Renal pelvis (tissue), 1 donor: ENCODE measurements at regions not wholly inside any gene's neighbourhood (a gene's known extent, or its start where the extent isn't known, plus 50 kb on each side); places are given as distances from the start of the nearest gene placed in this dataset.

Experiments used
- DNase-seq: peaks from one replicate; pipeline ENCODE4 v3.0.0-alpha.2; 2013

DNA sequence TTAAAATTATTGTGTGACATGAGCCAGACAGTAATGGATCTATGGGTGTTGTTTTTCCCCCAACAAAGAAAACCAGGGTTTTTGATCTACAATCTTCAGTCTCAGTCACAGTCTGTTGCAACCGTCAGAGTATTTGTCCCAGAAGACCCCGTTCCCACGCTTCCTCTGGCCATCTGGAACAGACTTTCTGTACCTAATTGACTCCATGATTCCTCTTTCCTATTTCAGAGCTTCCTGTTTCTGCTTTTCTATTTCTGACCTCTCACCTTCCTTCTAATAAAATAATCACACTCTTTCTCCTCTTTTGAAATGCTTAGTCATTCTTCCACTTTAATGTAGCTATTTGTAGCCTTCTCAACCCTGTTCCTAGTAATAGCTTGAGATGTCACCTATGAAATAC lies 1044.8 kb downstream of the DTWD2 start:
- DNase-seq, result no peak

DNA sequence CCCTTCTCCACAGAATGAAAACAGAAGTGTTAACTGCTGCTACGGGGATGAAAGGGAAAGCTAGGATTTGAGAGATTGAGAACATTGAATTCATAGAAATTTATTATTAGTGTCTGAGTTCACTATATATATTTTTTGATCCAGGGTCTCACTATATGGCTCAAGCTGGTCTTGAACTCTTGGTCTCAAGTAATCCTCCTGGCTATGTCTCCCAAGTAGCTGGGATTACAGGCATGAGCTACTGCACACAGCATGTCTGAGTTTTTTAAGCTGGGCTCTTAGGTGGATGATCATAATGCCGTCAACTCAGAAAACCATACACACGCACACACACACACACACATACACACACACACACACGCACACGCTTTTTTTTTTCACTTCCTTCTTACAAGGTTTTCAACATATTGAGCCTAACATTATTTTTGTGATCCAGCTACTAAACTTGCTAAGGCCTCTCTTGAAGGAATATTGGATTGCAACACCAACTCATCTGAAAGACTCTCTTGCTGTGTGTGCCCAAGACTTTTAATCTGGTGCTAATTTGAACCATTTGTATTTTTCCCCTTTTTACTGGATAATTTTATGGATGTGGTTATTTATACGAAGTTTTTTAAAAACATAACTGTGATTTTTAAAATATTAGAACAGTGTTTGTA lies 1045.4 kb downstream of the DTWD2 start:
- DNase-seq, result no peak

DNA sequence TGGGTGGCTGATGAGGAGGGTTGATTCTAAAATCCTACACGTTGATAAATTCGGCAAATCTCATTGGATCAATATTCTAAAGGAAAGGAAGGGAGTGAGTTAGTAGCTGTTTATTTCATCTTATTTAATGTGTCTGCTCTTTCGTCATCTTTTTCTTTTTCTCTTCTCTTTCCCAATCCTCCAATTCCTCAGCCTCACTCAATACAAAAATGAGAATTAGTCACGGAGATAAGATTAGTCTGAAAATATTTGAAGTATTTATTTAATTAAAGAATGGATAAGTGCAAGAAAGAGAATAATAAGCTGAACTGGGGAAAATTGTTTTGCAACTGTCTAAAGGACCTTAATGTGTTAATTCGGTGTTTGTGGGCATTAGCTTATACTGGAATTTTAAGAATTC lies 1095.1 kb downstream of the DTWD2 start:
- DNase-seq, result no peak

DNA sequence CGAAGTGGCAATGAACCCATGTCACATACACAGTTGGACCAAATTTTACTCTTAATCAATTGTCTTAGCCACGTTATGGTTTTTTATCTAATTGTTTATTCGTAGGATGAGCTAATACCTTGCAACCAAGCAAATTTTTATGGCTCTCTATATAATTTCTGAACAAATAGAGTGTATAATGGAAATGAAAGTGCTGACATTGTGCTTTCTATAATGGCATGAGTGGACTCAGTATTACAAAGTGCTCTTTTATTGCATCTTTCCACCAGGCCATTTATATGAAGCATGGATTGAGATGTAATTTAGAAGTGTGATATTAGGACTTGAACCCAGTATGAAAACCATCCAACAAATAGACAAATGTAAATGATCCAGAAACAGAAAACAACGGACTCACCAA lies 1096.0 kb downstream of the DTWD2 start:
- DNase-seq, result no peak

DNA sequence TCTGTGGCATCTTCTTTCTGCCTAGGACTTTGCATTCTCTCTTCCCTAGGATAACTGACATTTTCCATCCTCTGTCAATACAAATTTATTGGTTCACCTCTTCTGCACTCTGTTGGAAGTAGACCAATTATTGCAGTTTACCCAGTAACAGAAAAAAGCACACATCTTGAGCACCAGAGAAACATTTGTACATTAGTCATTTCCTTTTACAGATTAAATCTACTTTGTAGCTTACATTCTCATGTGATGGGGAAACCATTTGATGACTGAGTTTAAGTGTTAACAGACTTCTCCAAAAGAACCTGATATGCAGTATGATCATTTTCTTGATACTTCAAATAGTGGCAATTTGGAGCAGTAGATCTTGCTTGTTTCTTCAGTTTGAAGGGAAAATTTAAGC lies 1098.8 kb downstream of the DTWD2 start:
- no peak for DNase-seq

DNA sequence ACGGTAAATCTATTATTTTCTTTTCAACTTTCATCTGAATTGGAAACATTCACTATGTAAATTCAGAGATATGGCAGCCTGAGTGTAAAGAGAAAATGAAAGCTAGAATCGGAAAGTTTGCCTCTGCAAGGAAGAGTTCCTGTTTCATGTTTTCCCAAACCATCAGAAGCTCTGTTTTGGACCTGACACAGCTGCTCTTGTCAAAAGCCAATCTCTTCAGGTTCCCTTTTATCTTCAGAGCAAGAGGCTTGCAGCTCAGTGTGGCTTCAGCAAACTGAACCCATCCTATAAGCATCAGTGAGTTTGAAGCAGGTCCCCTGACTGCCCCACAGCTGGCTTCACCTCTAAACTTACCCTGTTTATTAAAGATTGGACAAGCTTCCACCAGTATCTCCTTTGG lies 1099.7 kb downstream of the DTWD2 start:
- DNase-seq, result no peak

DNA sequence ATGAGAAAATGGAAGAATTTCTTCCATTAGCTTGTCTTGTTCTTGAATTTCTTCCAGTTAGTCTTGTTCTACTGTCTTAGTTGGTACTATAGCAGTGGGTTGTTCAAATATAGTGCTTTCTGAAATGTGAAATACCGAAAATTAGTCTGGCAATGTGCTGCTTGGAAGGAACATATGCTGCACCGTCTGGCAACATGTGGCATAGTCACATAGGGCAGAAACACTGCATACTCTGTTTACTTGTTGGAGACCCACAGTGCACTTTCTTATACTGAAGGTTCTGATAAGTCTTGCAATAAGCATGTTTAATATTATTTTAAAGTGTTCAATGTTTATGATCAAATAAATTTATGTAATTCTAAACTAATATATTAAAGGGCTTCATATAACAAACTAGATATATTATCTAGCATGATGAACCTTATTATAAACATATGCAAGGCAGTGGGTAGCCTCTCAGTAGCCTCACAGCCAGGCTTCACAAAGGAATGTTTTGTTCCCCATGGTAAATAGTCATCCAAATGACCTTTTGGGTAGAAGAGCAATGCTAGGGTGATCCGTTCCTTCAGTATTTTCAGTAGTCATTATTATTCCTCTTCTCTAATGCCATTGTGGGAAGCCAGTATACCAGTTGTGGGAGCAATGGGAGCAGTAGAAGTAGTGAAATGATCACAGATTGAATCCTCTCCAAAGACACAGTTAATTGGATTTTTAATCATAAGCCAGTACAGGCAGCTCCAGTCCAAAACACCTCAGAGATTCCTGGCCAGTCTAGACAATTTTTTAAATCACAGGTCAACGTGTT lies 1106.7 kb downstream of the DTWD2 start:
- no peak for DNase-seq

DNA sequence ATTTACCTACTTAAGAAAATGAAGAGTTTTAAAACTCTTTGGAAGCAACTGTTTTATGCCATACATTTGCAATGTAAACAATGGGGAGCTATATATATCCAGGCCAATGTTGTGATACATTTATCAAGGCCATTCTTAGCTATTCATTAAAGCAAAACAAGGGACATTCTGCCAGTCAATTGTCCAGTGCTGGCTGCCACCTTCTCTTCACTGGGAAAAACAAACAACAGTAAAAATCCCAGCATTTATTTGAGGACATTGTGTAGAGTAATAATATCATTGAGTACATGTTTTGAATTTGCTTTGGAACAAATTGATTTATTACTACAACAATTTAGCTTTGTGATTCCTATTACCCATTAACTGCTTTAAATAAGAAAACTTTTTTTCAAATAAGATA lies 1107.4 kb downstream of the DTWD2 start:
- DNase-seq, result no peak

DNA sequence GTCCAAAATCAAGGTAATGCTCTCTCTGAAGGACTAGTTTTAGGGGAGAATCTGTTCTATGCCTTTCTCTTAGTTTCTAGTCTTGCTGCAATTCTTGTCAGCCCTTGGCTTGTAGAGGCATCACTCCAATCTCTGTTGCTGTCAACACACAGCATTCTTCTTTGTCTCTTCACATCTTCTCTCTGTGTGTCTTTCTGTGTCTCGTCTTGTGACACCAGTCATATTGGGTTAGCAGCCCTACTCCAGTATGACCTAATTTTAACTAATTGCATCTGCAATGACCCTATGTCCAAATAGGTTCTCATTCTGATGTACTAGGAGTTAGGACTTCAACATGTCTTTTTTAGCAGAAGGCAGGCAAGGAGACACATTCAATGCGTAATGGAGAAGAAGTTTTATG lies 1110.6 kb downstream of the DTWD2 start:
- no peak for DNase-seq

DNA sequence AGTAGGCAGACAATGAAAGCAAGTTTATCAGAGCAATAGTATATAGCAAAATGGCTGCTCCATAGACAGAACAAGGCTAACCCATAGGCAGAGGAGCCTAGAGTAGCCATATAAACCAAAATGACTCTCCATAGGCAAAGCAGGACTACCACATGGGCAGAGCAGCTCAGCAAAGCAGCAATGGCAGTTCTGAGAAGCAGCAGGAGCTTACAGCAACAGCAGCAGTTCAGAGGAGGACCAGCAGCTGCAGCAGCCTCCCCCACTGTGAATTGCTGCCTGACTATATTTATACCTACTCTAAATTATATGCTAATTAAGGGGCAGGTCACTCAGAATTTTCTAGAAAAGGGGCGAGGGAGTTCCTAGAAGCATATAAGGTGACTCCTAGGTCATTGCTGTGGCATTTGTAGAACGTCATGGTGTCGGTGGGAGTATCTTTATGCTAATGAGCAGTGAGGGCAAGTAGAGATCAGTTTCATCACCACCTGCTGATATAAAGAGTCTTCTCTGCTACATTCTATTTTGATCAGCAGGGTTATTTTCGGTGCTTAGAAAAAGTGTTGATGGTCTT lies 1115.5 kb downstream of the DTWD2 start:
- no peak for DNase-seq

DNA sequence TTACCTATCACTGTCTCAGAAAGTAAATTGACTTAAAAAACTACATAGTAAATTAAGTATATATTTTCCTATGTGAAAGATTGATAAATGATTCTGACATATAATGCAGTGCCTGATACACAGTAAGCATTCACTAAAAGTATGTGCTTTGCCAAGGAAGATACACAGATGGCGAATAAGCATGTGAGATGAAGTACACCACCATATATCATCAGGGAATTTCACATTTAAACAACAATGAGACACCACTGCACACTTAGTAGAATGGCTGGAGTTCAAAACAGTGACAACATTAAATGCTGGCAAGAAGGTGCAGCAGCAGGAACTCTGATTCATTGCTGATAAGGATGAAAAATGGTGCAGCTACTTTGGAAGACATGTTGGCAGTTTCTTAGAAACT lies 1118.8 kb downstream of the DTWD2 start:
- DNase-seq, result no peak

DNA sequence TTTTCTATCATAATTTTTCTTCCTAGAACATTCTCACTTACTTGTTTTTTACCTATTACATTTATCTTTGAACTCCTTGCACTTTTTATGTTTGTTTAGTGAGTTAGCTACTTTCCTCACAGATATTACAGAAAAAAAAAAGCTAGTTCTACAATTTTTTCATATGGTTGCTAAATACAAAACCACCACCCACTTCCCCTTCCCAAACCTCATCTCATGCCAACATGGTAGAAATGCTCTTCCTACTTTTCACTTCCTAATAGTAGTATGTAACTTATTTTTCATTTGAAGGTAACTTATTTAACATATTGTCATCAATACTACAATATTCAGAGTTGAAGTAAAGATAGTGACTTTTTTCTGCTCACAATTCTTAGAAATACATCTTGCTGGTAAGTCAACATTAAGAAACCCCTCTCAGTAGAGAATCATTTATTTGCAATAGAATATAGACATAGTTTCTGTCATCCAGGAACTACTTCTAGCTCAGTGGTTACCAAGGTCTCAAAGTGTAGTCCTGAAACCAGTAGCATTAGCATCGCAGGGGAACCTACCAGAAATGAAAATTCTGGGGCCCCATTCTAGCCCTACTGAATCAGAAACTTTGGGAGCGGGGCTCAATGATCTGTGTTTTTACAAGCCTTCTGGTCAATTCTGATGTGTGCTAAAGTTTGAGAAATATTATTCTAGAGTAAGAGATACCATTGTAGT lies 1124.6 kb downstream of the DTWD2 start:
- no peak for DNase-seq

DNA sequence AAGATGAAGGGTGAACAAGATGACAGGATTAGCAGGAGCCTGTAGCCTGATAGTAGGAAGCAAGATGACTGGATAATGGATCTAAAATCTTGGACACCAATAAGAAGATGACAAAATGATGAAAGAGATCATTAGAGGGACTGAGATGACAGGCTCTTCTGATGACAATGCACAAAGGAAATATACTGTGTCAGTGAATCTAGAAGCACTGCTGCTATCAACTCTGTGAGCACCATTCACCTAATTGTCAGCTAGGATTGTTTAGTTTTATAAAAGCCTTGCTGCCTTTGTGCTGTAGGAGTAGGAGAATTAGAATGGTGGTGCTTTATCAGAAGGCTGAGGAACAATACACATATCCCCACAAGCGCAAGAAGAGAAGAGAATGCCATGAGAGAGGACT lies 1127.8 kb downstream of the DTWD2 start:
- no peak for DNase-seq

DNA sequence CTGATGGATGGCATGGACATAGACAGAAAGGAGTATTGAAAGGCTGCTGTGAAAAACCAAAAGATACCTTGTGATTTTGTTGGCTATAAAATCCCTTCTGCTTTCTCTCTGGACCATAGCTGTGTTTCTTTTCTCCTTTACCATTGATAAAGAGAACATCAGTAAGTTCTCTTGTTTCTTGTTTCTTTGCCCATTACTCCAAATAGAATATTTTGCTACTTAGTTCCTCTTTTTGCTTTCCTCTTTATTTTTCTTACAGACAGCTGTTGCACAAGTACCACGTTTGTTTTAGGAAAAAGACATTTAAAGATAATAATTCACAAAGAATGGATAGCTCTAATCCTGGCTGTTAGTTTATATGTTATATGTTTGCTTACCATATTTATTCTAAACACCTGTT lies 1129.2 kb downstream of the DTWD2 start:
- no peak for DNase-seq

DNA sequence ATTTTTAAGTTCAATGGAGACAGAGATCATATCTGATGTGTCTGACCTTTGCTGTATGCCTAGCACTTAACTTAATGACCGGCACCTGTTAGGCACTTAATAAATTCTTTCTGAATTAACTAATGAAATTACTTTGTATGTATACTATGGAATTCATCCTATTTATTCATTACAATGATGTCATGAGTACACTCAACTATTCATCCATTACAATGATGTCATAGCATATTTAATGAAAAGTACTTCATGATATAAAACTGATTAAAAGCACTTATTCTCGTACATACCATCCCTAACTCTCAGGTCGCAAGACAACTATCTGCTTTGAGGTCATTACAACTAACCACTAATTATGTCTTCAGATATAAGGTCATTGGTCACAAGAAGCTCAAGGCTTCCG lies 1131.6 kb downstream of the DTWD2 start:
- no peak for DNase-seq

DNA sequence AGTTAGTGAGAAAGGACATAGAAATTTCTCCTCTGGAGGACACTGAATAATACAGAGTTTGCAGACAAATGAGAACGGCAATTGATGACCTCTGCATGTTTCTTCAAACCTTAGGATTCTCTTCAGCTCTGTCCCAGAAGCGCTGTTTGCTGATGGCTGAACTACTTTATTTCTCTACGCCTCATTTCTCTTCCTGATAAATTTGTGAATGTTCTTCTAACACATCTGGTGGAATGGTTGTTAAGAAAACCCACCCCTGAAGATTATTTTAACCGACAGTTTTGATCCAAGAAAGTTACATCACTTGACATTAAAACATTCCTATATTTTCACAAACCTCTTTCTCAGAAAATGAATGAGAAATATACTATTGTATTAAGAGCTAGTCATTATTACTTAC lies 1150.6 kb downstream of the DTWD2 start:
- DNase-seq, result no peak

DNA sequence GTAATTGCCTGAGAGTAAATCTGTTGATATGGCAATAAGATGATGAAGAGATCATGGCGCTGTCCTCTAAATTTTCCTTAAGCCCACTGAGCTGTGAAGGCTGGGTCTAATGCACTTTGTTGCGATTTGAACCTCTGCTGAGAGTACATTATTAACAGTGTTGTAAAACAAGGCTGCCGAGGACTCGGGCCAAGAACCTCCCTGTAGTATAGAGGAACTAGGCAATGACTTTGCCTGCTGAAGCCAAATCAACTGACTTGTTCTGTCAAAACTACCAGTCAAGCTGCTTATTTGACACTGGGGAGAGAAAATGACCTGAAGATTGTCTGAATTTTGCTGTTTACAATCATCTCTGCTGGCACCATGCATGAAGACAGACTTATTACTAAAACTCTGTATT lies 1154.7 kb downstream of the DTWD2 start:
- no peak for DNase-seq

DNA sequence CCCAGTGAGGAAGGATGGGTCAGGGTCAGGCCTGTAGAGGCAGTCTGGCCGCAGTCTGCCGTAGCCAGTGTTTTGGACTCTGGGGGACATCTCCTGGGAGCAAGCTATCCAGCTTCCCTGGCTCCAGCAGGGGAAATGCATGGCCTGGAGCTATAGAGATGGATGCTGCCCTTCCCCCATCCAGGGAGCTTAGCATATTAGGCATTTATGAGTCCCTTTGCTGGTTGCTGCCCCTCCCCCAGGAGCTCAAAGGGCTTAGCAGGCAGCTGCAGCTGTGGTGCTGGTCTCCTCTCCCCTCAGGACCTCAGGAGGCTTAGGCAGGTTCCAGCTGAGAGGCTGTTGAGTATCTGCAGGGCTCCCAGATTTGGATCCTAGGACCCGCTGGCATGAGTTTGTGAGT lies 1158.7 kb downstream of the DTWD2 start:
- DNase-seq, result no peak

DNA sequence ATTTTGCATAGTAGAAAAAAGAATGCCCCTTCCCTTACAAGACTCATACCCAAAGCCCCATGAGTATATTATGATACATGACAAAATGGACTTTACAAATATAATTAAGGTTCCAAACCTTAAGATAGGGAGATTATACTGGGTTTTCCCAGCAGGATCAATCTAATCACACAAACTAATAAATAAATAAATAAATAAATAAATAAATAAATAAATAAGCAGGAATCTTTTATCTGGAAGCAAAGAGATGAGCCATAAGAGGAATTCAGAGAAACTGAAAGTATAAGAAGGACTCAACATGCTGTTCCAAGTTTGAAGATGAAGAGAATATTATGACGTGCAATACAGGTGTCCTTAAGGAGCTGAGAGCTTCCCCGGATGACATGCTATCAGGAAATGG lies 1174.5 kb downstream of the DTWD2 start:
- no peak for DNase-seq

DNA sequence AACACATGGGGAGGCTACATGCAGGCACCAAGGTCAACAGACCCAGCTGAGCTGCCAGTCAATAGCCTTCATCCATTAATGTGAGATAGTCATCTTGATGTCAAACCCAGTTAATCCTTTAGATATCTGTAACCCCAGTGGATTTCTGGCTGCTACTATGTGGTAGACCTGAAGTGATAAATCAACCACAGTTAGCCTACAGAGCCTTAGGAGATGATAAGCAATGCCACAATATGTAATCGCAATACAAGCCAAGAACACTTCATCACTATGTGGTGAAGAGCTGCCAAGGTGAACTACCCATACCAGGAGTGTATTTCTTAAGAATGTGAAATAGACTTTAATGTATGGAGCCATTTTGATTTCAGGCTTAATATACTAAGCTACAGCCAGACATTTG lies 1175.5 kb downstream of the DTWD2 start:
- DNase-seq, result no peak

DNA sequence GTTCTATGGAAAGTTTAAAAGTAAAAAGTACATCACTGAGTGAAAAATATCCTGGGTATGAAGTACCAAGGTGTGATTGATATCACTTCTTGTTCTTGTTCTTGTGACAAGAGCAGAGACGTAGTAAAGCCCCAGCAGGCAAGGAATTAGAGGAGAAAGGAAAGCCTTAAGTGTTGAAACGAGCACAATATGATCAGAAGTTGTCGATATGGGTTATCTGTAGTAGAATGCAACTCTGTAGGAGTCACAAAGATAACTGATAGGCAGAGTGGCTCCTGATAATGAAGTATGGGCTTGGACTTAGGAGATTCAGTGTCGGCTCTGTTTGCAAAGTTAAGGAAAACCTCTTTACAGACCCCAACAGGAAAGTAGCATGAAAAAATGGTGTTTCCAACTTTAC lies 1179.1 kb downstream of the DTWD2 start:
- no peak for DNase-seq

DNA sequence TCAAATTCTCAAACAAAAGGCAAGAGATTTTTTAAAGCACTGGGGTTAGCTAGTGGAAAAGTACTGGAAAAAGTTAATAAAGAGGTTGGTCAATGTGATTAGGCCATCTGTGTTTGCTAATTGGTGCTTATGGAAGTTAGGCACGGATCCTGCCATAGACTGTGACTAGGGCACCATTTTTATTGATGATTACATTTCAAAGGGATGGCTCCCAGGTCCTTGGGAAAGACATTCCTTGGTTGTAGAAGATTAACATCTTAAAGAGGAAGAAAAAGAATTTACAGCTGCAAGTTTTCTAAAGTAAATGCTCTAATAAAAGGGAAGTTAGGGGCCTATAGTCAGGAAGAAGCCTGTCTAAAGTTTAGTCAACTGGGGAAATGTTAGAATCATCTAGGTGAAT lies 1183.3 kb downstream of the DTWD2 start:
- no peak for DNase-seq

DNA sequence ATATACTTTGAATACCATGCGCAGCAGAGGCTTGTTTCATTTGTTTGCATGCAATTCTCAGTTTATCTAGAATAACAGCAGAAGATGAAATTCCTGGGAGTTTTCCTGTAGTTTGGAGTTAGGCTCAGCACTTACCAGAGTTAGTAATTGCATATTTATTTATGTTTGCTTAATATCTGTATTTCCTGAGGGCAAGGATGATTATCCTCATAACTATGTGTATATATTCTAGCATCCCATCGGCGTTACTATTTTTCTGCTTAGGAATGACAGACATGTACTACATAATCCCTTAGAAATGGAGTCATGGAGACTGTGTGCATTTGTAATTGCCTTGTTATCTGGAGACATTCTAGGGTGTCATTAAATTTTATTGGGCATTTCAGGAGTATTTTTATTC lies 1184.8 kb downstream of the DTWD2 start:
- no peak for DNase-seq
